ENCODE measurements at regions not wholly inside any gene's neighbourhood (a gene's known extent, or its start where the extent isn't known, plus 50 kb on each side); places are given as distances from the start of the nearest gene placed in this dataset.

DNA sequence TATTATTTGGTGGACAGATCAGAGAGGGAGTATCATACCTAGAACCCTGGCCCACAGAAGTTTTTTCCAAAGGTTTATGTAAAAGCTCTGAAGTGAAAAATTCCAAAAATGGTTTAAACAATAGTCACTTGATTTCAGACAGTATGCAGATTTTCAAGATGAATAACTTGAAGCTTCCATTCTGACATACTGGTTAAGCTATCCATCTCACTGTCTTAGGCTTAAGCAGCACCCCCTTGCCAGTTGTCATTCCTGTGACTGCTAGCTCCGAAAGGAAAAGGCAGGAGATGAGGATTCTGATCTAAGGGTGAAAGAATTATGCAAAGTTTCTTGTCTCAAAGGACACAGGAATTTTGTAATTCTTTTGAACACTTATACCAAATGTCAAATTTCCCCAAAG, 337.5 kb upstream of the THBS1 start:
- intact Hi-C loops (cut with micrococcal nuclease; ENCODE audit: unreplicated experiment): no loop called here
- Mint-ChIP-seq H3K4me3 (ENCODE audit: unreplicated experiment) (no peak overlapping the region), H3K4me1 (ENCODE audit: low read depth, unreplicated experiment) (no peaks in the 10 kb centered on the region), H3K27me3 (ENCODE audit: insufficient read depth, unreplicated experiment) (no peaks in the 10 kb centered on the region), H3K36me3 (ENCODE audit: insufficient read depth, unreplicated experiment) (no peaks in the 10 kb centered on the region), H3K9me3 (ENCODE audit: unreplicated experiment) (no peaks in the 10 kb centered on the region), H3K27ac (ENCODE audit: unreplicated experiment) (no peak overlapping the region)
- no peaks in the 10 kb centered on the region for H3K27me3 ChIP-seq (replicated peaks; ENCODE audit: control insufficient read depth, insufficient read depth, low read length)
- no peaks in the 10 kb centered on the region for H3K4me1 ChIP-seq
- TF ChIP-seq, protein P1, sequence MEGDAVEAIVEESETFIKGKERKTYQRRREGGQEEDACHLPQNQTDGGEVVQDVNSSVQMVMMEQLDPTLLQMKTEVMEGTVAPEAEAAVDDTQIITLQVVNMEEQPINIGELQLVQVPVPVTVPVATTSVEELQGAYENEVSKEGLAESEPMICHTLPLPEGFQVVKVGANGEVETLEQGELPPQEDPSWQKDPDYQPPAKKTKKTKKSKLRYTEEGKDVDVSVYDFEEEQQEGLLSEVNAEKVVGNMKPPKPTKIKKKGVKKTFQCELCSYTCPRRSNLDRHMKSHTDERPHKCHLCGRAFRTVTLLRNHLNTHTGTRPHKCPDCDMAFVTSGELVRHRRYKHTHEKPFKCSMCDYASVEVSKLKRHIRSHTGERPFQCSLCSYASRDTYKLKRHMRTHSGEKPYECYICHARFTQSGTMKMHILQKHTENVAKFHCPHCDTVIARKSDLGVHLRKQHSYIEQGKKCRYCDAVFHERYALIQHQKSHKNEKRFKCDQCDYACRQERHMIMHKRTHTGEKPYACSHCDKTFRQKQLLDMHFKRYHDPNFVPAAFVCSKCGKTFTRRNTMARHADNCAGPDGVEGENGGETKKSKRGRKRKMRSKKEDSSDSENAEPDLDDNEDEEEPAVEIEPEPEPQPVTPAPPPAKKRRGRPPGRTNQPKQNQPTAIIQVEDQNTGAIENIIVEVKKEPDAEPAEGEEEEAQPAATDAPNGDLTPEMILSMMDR (IDR thresholded peaks at IDR 0.05; ENCODE audit: insufficient read depth in 1 of 2, low read depth in 1 of 2, low read length in 1 of 2, severe bottlenecking in 1 of 2, unreplicated experiment in 1 of 2): no peak
- no peak overlapping the region for H3K4me3 ChIP-seq (ENCODE audit: low read depth, low read length)
- 0 out of 2 replicates have a peak, but pooled peaks cover 3% of the 10 kb centered on the region for H3K9me3 ChIP-seq
- no peak for DNase-seq
- BruUV-seq (replicated peaks): no TSS peak
- POLR2A ChIA-PET: no interaction called here
- no peaks in the 10 kb centered on the region for H3K36me3 ChIP-seq (ENCODE audit: control insufficient read depth, insufficient read depth, low read length)
- CTCF ChIA-PET: no interaction called here

DNA sequence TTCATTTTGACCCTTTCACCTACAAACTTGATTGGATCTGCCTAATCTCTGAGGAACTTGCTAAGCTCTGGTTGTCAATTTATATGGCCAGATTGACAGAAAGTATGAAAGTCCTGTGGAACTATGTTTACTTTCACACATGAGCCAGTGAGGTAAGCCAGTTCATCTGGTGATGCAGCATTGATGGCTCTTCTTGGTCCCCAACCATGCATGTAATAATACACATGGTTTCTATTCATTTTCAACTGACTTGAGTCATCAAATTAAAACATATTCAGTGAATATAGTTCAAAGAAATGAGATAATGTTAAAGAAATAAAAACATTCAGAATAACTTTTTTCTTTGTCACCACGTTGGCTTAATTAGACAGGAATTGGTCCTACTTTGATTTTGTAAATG, 336.1 kb upstream of the THBS1 start:
- Mint-ChIP-seq H3K27ac (ENCODE audit: unreplicated experiment) (no peak overlapping the region), H3K36me3 (ENCODE audit: insufficient read depth, unreplicated experiment) (no peaks in the 10 kb centered on the region), H3K9me3 (ENCODE audit: unreplicated experiment) (peaks cover 4% of the 10 kb centered on the region), H3K4me1 (ENCODE audit: low read depth, unreplicated experiment) (no peaks in the 10 kb centered on the region), H3K27me3 (ENCODE audit: insufficient read depth, unreplicated experiment) (no peaks in the 10 kb centered on the region), H3K4me3 (ENCODE audit: unreplicated experiment) (no peak overlapping the region)
- no peak overlapping the region for H3K4me3 ChIP-seq (ENCODE audit: low read depth, low read length)
- TF ChIP-seq, protein P1 (IDR thresholded peaks at IDR 0.05; ENCODE audit: insufficient read depth in 1 of 2, low read depth in 1 of 2, low read length in 1 of 2, severe bottlenecking in 1 of 2, unreplicated experiment in 1 of 2): no peak
- H3K4me1 ChIP-seq: no peaks in the 10 kb centered on the region
- intact Hi-C loops (cut with micrococcal nuclease; ENCODE audit: unreplicated experiment): no loop called here
- no TSS peak for BruUV-seq (replicated peaks)
- H3K36me3 ChIP-seq (ENCODE audit: control insufficient read depth, insufficient read depth, low read length): no peaks in the 10 kb centered on the region
- 0 out of 2 replicates have a peak, but pooled peaks cover 3% of the 10 kb centered on the region for H3K9me3 ChIP-seq
- H3K27me3 ChIP-seq (replicated peaks; ENCODE audit: control insufficient read depth, insufficient read depth, low read length): no peaks in the 10 kb centered on the region
- DNase-seq: no peak
- ChIA-PET POLR2A (no interaction called here), CTCF (no interaction called here)

DNA sequence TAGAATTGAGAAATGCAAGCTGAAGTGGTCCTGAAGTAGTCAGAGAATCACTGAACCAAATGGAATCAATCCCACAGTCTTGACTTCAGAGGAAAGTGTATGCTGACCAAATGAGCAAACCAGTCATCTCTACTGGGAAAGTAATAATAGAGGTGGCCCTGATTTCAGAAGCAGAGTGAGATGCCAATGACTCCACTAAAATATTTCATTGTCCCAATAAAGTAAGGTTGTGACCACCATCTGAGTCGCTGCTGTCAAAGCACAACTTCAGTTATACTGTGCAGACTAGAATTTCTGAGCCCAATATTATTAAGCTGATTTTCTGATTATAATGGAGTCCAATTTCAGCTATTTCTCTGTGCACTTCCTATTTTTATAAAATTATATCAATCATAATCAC, 334.4 kb upstream of the THBS1 start:
- Mint-ChIP-seq H3K27me3 (ENCODE audit: insufficient read depth, unreplicated experiment) (no peaks in the 10 kb centered on the region), H3K36me3 (ENCODE audit: insufficient read depth, unreplicated experiment) (no peaks in the 10 kb centered on the region), H3K4me1 (ENCODE audit: low read depth, unreplicated experiment) (no peaks in the 10 kb centered on the region), H3K4me3 (ENCODE audit: unreplicated experiment) (no peak overlapping the region), H3K27ac (ENCODE audit: unreplicated experiment) (no peak overlapping the region), H3K9me3 (ENCODE audit: unreplicated experiment) (peaks cover 6% of the 10 kb centered on the region)
- Histone ChIP-seq H3K27me3 (replicated peaks; ENCODE audit: control insufficient read depth, insufficient read depth, low read length) (no peaks in the 10 kb centered on the region), H3K4me1 (no peaks in the 10 kb centered on the region), H3K4me3 (ENCODE audit: low read depth, low read length) (no peak overlapping the region), H3K9me3 (no peaks in the 10 kb centered on the region), H3K36me3 (ENCODE audit: control insufficient read depth, insufficient read depth, low read length) (no peaks in the 10 kb centered on the region)
- POLR2A ChIA-PET: no interaction called here
- DNase-seq: no peak
- intact Hi-C loops (cut with micrococcal nuclease; ENCODE audit: unreplicated experiment): no loop called here
- TF ChIP-seq, protein P1 (IDR thresholded peaks at IDR 0.05; ENCODE audit: insufficient read depth in 1 of 2, low read depth in 1 of 2, low read length in 1 of 2, severe bottlenecking in 1 of 2, unreplicated experiment in 1 of 2): no peak
- CTCF ChIA-PET: no interaction called here
- BruUV-seq (replicated peaks): no TSS peak

Measured in Caco-2 (cell line).